ENCODE measurements at regions not wholly inside any gene's neighbourhood (a gene's known extent, or its start where the extent isn't known, plus 50 kb on each side); places are given as distances from the start of the nearest gene placed in this dataset.

DNA sequence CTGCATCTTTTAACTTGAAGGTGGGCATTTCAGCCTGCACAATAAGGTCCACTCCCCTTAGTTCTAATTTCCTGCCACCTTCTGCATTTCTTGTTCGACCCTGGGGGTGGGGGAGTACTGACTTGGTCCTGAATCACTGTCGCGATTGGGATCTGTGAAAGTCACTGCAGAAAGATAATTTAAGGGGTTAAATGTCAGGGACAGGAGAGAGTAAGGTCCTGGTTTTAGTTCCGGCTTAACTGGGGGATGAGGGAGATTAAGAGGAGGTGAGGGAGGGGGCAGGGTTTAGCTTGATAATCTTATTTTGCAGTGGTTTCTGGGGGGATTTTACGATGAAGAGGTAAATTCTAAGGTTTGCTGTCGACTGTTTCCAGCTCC is 128.1 kb downstream of the MRPS6 start:
- intact Hi-C loops (cut with DNase I), result no loop called here
- Histone ChIP-seq H3K36me3 (no peaks in the 10 kb centered on the region), H3K9me3 (no peaks in the 10 kb centered on the region), H3K27me3 (no peaks in the 10 kb centered on the region), H3K27ac (peak overlapping the region; percentile 71 to 87 (median 84)), H3K4me1 (peaks cover 0 to 74% (median 66%) of the 10 kb centered on the region in 4 donors), H3K4me3 (peak overlapping the region; percentile 22 to 54 (median 48))
- DNase-seq, result no peak
- 3 to 7% methylated on average over 6 of the region's 6 CpGs for whole genome bisulfite sequencing, 2 donors
- TF ChIP-seq, protein P1, sequence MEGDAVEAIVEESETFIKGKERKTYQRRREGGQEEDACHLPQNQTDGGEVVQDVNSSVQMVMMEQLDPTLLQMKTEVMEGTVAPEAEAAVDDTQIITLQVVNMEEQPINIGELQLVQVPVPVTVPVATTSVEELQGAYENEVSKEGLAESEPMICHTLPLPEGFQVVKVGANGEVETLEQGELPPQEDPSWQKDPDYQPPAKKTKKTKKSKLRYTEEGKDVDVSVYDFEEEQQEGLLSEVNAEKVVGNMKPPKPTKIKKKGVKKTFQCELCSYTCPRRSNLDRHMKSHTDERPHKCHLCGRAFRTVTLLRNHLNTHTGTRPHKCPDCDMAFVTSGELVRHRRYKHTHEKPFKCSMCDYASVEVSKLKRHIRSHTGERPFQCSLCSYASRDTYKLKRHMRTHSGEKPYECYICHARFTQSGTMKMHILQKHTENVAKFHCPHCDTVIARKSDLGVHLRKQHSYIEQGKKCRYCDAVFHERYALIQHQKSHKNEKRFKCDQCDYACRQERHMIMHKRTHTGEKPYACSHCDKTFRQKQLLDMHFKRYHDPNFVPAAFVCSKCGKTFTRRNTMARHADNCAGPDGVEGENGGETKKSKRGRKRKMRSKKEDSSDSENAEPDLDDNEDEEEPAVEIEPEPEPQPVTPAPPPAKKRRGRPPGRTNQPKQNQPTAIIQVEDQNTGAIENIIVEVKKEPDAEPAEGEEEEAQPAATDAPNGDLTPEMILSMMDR (IDR thresholded peaks at IDR 0.05), result no peak
- no peak for TF ChIP-seq POLR2AphosphoS5 (IDR thresholded peaks at IDR 0.05)
- TF ChIP-seq EP300 (IDR thresholded peaks at IDR 0.05), result no peak
- no peak for TF ChIP-seq POLR2A (IDR thresholded peaks at IDR 0.05)

DNA sequence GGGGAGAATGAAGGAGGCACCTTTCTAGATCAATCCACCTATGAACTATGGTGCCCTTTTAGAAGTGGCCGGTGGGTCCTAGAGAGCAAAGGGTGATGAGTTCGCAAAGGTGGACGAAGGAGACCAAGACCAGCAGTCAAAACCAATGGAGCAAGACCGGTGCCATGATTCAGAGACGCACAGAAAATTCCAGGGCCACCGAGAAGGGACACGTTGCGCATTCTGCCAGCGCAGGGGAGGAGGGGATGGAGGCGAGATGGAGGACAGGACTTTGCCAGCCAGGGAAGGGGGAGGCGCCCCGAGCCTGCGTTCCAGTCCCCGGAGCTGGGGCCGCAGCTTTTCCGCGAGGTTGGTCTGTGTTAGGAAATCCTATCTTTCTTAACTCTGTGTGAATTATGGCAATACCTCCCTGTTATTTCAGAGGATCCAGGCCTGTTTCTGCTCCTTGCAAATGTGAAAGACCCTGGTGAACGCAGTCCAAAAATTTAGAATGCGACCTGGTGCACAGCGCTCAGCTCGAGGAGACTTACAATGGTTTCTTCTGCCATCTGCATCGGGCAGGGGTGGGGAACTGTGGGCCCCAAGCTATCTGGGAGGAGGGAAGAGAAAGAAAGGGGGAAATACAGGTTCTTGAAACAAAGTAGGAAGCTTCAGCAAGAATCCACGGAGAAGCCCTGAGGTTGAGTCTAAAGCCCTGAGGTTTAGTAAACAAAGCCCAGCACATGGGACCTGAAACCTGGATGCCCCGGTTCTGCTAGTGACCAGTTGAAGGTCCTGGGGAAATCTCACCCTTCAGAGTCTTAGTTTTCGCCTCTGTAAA is 129.4 kb downstream of the MRPS6 start:
- H3K4me1 ChIP-seq, result peaks cover 0 to 74% (median 67%) of the 10 kb centered on the region in 4 donors
- no peaks in the 10 kb centered on the region for H3K9me3 ChIP-seq
- 57 to 91% methylated on average over 25 of the region's 25 CpGs for WGBS, 2 donors
- peak overlapping the region; percentile 71 to 87 (median 84) for H3K27ac ChIP-seq
- TF ChIP-seq, protein P1 (IDR thresholded peaks at IDR 0.05), result no peak
- TF ChIP-seq EP300 (IDR thresholded peaks at IDR 0.05), result no peak
- no peak for TF ChIP-seq POLR2AphosphoS5 (IDR thresholded peaks at IDR 0.05)
- TF ChIP-seq POLR2A (IDR thresholded peaks at IDR 0.05), result no peak
- intact Hi-C loops (cut with DNase I), result loop anchor here (1.0 to 2.0 kb wide), 4 partner anchors 74 to 264 kb away; no protein-coding TSS in a partner anchor
- H3K36me3 ChIP-seq, result no peaks in the 10 kb centered on the region
- H3K27me3 ChIP-seq, result no peaks in the 10 kb centered on the region
- H3K4me3 ChIP-seq, result peak overlapping the region in 3 of 4 donors; percentile 46 to 54 (median 49)
- peak; percentile 84 for DNase-seq

DNA sequence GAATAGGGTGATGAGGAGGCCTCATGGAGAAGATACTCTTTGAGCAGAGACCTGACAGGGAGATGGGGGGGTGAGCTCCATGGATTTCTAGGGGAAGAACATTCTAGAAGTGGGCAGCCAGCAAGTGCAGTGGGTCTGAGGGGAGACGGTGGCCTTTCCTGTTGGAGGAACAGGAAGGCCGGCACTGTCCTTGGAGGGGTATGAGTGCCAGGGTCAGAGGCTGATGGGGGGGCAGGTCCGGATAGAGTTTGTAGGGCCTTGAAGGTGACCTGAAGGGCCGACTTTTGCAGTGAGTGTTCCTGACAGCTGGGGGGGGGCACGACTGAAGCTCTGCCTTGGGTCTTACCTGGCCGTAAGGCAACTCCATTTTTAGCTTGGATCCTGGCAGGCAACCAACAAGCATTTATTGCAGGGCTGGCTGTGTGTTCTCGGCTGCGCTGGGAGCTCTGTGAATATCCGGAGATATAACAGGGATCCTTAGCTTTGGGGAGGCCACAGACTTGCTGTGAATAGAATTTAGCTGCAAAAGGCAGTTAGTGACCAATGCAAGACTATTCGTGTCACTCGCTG is 130.6 kb downstream of the MRPS6 start:
- peaks cover 0 to 74% (median 67%) of the 10 kb centered on the region in 4 donors for H3K4me1 ChIP-seq
- H3K9me3 ChIP-seq, result no peaks in the 10 kb centered on the region
- DNase-seq, result no peak
- H3K27ac ChIP-seq, result peak overlapping the region in 3 of 4 donors; percentile 81 to 87 (median 87)
- no peaks in the 10 kb centered on the region for H3K36me3 ChIP-seq
- H3K27me3 ChIP-seq, result no peaks in the 10 kb centered on the region
- TF ChIP-seq POLR2AphosphoS5 (IDR thresholded peaks at IDR 0.05) (no peak), EP300 (IDR thresholded peaks at IDR 0.05) (no peak), POLR2A (IDR thresholded peaks at IDR 0.05) (no peak)
- TF ChIP-seq, protein P1 (IDR thresholded peaks at IDR 0.05), result no peak
- WGBS, 2 donors, result 49 to 79% methylated on average over 11 of the region's 11 CpGs
- intact Hi-C loops (cut with DNase I), result loop anchor here (2.0 kb wide), 3 partner anchors 129 to 265 kb away; no protein-coding TSS in a partner anchor
- H3K4me3 ChIP-seq, result no peak overlapping the region

DNA sequence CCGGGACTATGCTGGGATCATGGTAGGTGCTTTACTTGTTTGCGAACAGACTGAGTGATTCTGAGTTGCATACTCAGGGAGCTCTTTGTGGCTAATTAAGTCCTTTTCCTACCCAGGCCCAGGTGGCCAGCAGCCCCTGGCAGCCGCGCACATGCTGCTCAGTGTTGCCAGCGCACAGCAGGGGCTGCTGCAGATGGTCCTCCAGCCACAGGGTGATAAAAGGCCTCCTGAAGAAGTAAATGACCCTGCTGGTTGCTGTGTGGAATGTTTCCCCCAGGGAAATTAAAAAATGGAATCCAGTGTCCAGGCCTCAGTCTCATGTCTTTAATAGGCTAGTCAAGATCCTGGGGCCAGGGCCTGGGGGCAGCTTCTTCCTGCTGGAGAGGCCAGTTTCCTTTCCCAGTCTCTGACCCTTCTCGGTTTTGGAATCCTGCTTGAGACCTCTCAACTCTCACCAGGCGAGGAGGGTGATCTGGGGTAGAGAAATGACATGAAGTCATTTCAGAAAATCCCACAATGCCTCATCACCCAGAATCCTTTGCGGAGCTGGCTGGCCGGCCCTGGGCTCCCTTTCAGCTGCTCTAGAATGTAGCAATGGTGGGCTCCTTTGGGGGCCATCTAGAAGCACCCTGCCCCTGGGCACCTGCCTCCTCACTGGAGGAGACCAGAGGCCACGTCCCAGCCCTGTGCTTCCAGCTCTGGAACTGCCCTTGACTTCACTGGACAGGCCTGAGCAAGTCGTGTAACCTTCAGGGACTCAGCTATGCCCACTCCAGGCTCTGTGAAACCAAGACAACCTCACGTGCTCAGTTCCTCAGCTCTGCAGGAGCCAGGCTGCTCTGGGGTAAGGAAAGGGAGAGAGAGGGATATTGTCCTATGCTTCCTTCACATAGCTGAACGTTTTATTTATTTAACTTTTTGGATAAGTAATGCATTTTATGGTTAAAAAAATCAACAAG is 131.4 kb downstream of the MRPS6 start:
- WGBS, 2 donors, result 87% methylated on average over 13 of the region's 13 CpGs
- intact Hi-C loops (cut with DNase I), result no loop called here
- H3K36me3 ChIP-seq, result no peaks in the 10 kb centered on the region

More for the DNA sequence above, 131.4 kb downstream of the MRPS6 start:
- no peaks in the 10 kb centered on the region for H3K27me3 ChIP-seq
- DNase-seq, result no peak
- no peak overlapping the region for H3K4me3 ChIP-seq
- peak overlapping the region in 3 of 4 donors; percentile 81 to 87 (median 87) for H3K27ac ChIP-seq
- H3K4me1 ChIP-seq, result peaks cover 0 to 65% (median 60%) of the 10 kb centered on the region in 4 donors
- no peaks in the 10 kb centered on the region for H3K9me3 ChIP-seq
- TF ChIP-seq, protein P1 (IDR thresholded peaks at IDR 0.05), result no peak
- no peak for TF ChIP-seq EP300 (IDR thresholded peaks at IDR 0.05)
- TF ChIP-seq POLR2AphosphoS5 (IDR thresholded peaks at IDR 0.05), result no peak
- TF ChIP-seq POLR2A (IDR thresholded peaks at IDR 0.05), result no peak

Measured in sigmoid colon (tissue), 6 donors.